Aorta (tissue), 5 donors: ENCODE measurements at regions not wholly inside any gene's neighbourhood (a gene's known extent, or its start where the extent isn't known, plus 50 kb on each side); places are given as distances from the start of the nearest gene placed in this dataset.

Experiments
- ATAC-seq: fragments of 200-7000 bp; cut with Tn5 transposase; one replicate; pipeline ENCODE4 v1.9.1; 2022; ENCODE audit warnings: moderate library complexity; ENCODE audit not compliant: low FRiP score
- DNase-seq, 2 donors: peaks; one replicate each; pipeline ENCODE4 v3.0.0-alpha.2; 2020
- H3K27ac ChIP-seq, 2 donors: one replicate each; pipeline ENCODE4 v1.5.1; 2013; ENCODE audit warnings: low read length in 2 of 2, mild to moderate bottlenecking in 2 of 2, moderate library complexity in 2 of 2, control low read depth in 1 of 2, inconsistent platforms in 1 of 2, low read depth in 1 of 2
- H3K27me3 ChIP-seq, 2 donors: one replicate each; pipeline ENCODE4 v1.6.1; 2013; ENCODE audit warnings: control low read depth in 1 of 2, low read length in 1 of 2, mild to moderate bottlenecking in 1 of 2, moderate library complexity in 1 of 2; ENCODE audit not compliant: insufficient read depth in 2 of 2, control insufficient read depth in 1 of 2
- H3K36me3 ChIP-seq, 2 donors: one replicate each; pipeline ENCODE4 v1.6.1; 2013; ENCODE audit warnings: control low read depth in 1 of 2, low read length in 1 of 2, mild to moderate bottlenecking in 1 of 2; ENCODE audit not compliant: insufficient read depth in 2 of 2, control insufficient read depth in 1 of 2
- H3K4me1 ChIP-seq, 2 donors: one replicate each; pipeline ENCODE4 v1.6.1; 2013; ENCODE audit warnings: low read length in 2 of 2, control low read depth in 1 of 2, mild to moderate bottlenecking in 1 of 2, moderate library complexity in 1 of 2; ENCODE audit not compliant: insufficient read depth in 2 of 2, control insufficient read depth in 1 of 2
- H3K4me3 ChIP-seq, 2 donors: one replicate each; pipeline ENCODE4 v1.5.1; 2013; ENCODE audit warnings: low read length in 2 of 2, control low read depth in 1 of 2, mild to moderate bottlenecking in 1 of 2
- H3K9me3 ChIP-seq: one replicate; pipeline ENCODE4 v1.6.1; 2013; ENCODE audit warnings: mild to moderate bottlenecking, low read length; ENCODE audit not compliant: control insufficient read depth
- WGBS, 2 donors: extraction: QIAGEN DNeasy Blood & Tissue Kit; methylation state at CpG; one replicate each; pipeline ENCODE4 v1.1.7; 2013; 5-methylcytosine and 5-hydroxymethylcytosine counted together
- intact Hi-C, 2 donors: fragments of 100-400 bp; cut with DNase I; formaldehyde crosslinking; loops; one replicate each; pipeline versions ENCODE4 v1.14.2 to v1.15.0; 2022
- donor health status: healthy with polysubstance abuse.
- donor health status: Bipolar disorder and iron deficiency.
- donor health status: DM: no; HTN: no; CAD: no.
- donor health status: DM: no; HTN: no; CAD: no.
- donor health status: DM: yes; HTN: yes; CAD: no.

GRCh38 chr14:71645656-71646055, 286.6 kb upstream of the RGS6 start:
- Histone ChIP-seq H3K27me3 (no peaks in the 10 kb centered on the region), H3K36me3 (peaks cover 0 to 1% of the 10 kb centered on the region in 2 donors), H3K4me3 (no peak overlapping the region), H3K27ac (no peak overlapping the region), H3K9me3 (peaks cover 3% of the 10 kb centered on the region), H3K4me1 (peaks cover 0 to 6% of the 10 kb centered on the region in 2 donors)
- ATAC-seq (no peak), DNase-seq (no peak)
- intact Hi-C loops: no loop called here
- WGBS, 2 donors: 97% methylated on average over 4 of the region's 4 CpGs

GRCh38 chr14:71646518-71646917, 285.7 kb upstream of the RGS6 start:
- ATAC-seq (no peak), DNase-seq (no peak)
- intact Hi-C loops: no loop called here
- Histone ChIP-seq H3K4me3 (no peak overlapping the region), H3K27me3 (no peaks in the 10 kb centered on the region), H3K9me3 (peaks cover 3% of the 10 kb centered on the region), H3K4me1 (peaks cover 0 to 6% of the 10 kb centered on the region in 2 donors), H3K36me3 (peaks cover 0 to 1% of the 10 kb centered on the region in 2 donors), H3K27ac (no peak overlapping the region)
- WGBS, 2 donors: 91 to 94% methylated on average over 1 of the region's 1 CpG

DNA sequence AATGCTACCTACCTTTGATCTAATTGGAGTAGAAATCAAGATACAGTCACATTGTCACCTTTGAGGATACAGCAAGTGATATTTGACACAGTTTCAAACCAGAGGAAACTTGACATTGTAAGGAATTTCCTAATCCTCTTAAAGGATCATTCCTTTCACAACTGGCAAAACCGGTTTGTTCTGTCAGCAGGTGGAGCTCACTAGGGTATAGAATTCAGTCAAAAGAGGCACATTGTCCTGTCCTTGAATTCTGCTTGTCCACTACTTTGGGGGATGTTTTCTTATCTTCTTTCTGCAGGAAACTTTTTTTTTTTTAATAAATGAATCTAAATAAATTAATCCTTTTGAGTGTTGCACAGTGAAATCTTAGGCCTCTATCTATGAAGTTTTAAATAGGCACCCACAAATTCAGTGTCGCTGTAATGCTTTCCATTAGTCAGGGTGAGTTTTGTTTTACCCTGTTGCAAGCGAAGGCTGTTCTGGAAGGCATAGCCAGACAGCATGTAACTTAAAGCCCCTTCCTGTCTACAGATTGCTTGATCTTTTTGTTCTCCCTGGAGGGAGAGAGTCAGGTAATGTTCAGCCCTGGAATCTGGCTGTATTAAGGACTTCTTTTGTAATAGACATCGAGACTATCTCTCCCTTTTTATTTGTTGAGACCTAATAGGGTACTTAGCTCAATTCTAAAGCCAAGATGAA, 285.0 kb upstream of the RGS6 start:
- Histone ChIP-seq H3K27me3 (no peaks in the 10 kb centered on the region), H3K4me1 (peaks cover 0 to 6% of the 10 kb centered on the region in 2 donors), H3K4me3 (no peak overlapping the region), H3K36me3 (peaks cover 0 to 1% of the 10 kb centered on the region in 2 donors), H3K27ac (no peak overlapping the region), H3K9me3 (no peaks in the 10 kb centered on the region)
- no peak for DNase-seq
- WGBS, 2 donors: 77 to 83% methylated on average over 4 of the region's 4 CpGs
- intact Hi-C loops: no loop called here
- no peak for ATAC-seq

GRCh38 chr14:71648725-71649124, 283.5 kb upstream of the RGS6 start:
- Histone ChIP-seq H3K27ac (no peak overlapping the region), H3K36me3 (peaks cover 0 to 1% of the 10 kb centered on the region in 2 donors), H3K27me3 (no peaks in the 10 kb centered on the region), H3K4me3 (no peak overlapping the region), H3K4me1 (peaks cover 0 to 9% of the 10 kb centered on the region in 2 donors), H3K9me3 (no peaks in the 10 kb centered on the region)
- WGBS, 2 donors: 94 to 98% methylated on average over 2 of the region's 2 CpGs
- DNase-seq (no peak), ATAC-seq (no peak)
- intact Hi-C loops: no loop called here

DNA sequence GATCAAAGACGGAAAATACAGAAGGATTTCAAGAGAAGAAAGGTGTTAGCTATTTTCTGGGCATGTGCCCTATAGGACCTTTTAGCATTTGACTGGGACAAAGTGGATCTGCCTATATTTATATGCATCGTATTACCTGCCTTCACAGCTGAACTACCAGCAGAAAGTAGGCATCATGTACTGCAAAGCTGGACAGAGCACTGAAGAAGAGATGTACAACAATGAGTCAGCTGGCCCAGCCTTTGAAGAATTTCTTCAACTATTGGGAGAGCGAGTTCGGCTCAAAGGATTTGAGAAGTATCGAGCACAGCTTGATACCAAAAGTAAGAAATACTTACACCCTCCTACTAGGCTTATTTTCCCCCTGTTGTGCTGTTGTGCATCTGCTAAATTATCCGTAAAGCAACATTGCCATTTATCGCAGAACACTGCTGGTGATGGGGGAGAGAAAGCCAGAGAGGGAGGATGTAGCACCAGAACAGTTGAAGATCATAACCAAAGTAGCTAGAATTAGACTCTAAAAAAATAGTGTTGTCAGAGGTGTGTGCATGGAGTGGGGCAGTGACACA, 282.0 kb upstream of the RGS6 start:
- 92% methylated on average over 7 of the region's 7 CpGs for WGBS, 2 donors
- ATAC-seq (no peak), DNase-seq (no peak)
- Histone ChIP-seq H3K4me1 (peaks cover 0 to 9% of the 10 kb centered on the region in 2 donors), H3K9me3 (no peaks in the 10 kb centered on the region), H3K27ac (peak overlapping the region; percentile 22 to 86), H3K36me3 (peaks cover 0 to 1% of the 10 kb centered on the region in 2 donors), H3K27me3 (no peaks in the 10 kb centered on the region), H3K4me3 (no peak overlapping the region)
- intact Hi-C loops: loop anchor here (5.0 to 10.0 kb wide), 4 partner anchors 45 to 118 kb away; no protein-coding TSS in a partner anchor

- H3K4me3 ChIP-seq: no peak overlapping the region
- DNase-seq (peak in 1 of 2 donors; percentile 56), ATAC-seq (peak; percentile 86)
- peaks cover 0 to 1% of the 10 kb centered on the region in 2 donors for H3K36me3 ChIP-seq
- peaks cover 0 to 9% of the 10 kb centered on the region in 2 donors for H3K4me1 ChIP-seq
- H3K27me3 ChIP-seq: no peaks in the 10 kb centered on the region
- intact Hi-C loops: loop anchor here (5.0 to 10.0 kb wide), 4 partner anchors 46 to 119 kb away; no protein-coding TSS in a partner anchor
- 0 to 3% methylated on average over 1 of the region's 1 CpG for WGBS, 2 donors
- no peak overlapping the region for H3K27ac ChIP-seq
- H3K9me3 ChIP-seq: no peaks in the 10 kb centered on the region
Observed at GRCh38 chr14:71651228-71651627, 281.0 kb upstream of the RGS6 start.

DNA sequence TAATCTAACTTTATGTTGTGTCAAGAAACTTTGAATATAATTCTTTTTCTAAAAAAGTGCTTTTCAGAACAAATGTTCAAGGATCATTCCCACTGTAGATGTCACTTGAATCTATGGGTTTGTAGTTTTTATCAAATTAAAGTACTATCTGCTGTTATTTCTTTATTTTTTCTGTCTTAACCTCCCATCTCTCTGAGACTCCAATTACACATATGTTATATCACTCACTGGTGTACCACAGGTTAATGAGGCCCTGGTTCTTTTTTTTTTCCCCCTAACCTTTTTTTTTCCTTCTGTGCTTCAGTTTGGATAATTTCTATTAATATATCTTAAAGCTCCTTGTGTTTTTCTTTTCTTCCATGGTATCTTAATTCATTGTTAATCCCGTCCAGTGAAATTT, 279.9 kb upstream of the RGS6 start:
- no peak for DNase-seq
- Histone ChIP-seq H3K4me3 (no peak overlapping the region), H3K27me3 (no peaks in the 10 kb centered on the region), H3K36me3 (peaks cover 0 to 1% of the 10 kb centered on the region in 2 donors), H3K9me3 (no peaks in the 10 kb centered on the region), H3K4me1 (peaks cover 3 to 9% of the 10 kb centered on the region in 2 donors), H3K27ac (peak overlapping the region; percentile 44 to 76)
- intact Hi-C loops: loop anchor here (5.0 to 10.0 kb wide), 4 partner anchors 48 to 120 kb away; no protein-coding TSS in a partner anchor
- 68 to 80% methylated on average over 1 of the region's 1 CpG for WGBS, 2 donors
- ATAC-seq: no peak

GRCh38 chr14:71654810-71655209, 277.4 kb upstream of the RGS6 start:
- no peak for DNase-seq
- no peak for ATAC-seq
- peaks cover 0 to 1% of the 10 kb centered on the region in 2 donors for H3K36me3 ChIP-seq
- H3K4me3 ChIP-seq: no peak overlapping the region
- no peaks in the 10 kb centered on the region for H3K27me3 ChIP-seq
- intact Hi-C loops: loop anchor here (5.0 to 10.0 kb wide), 4 partner anchors 50 to 123 kb away; no protein-coding TSS in a partner anchor
- H3K27ac ChIP-seq: peak overlapping the region in 1 of 2 donors; percentile 36
- WGBS, 2 donors: 76 to 83% methylated on average over 3 of the region's 3 CpGs
- peaks cover 9 to 15% of the 10 kb centered on the region in 2 donors for H3K4me1 ChIP-seq
- H3K9me3 ChIP-seq: no peaks in the 10 kb centered on the region
